TTC549 (cell line): ENCODE measurements at regions not wholly inside any gene's neighbourhood (a gene's known extent, or its start where the extent isn't known, plus 50 kb on each side); places are given as distances from the start of the nearest gene placed in this dataset.

Experiments
- FAIRE-seq: peaks from 2 replicates; lab custom pipeline; 2012; peaks lifted over from hg19 to GRCh38; lab: Jason Lieb, UNC

GRCh38 chr4:61027939-61028338 is 172.2 kb upstream of the ADGRL3 start:
- no peak for FAIRE-seq

GRCh38 chr4:61036071-61036684 is 163.9 kb upstream of the ADGRL3 start:
- no peak for FAIRE-seq

- no peak for FAIRE-seq
Observed at GRCh38 chr4:61041527-61041926, 158.6 kb upstream of the ADGRL3 start.

GRCh38 chr4:61044837-61045236 is 155.3 kb upstream of the ADGRL3 start:
- no peak for FAIRE-seq

GRCh38 chr4:61049018-61049417 is 151.1 kb upstream of the ADGRL3 start:
- FAIRE-seq, result no peak

GRCh38 chr4:61067381-61067780 is 132.7 kb upstream of the ADGRL3 start:
- FAIRE-seq, result no peak

GRCh38 chr4:61068060-61068459 is 132.1 kb upstream of the ADGRL3 start:
- FAIRE-seq, result no peak

- FAIRE-seq, result no peak
Observed at GRCh38 chr4:61068745-61069144, 131.4 kb upstream of the ADGRL3 start.

GRCh38 chr4:61070269-61070668 is 129.9 kb upstream of the ADGRL3 start:
- FAIRE-seq, result no peak

- no peak for FAIRE-seq
Observed at GRCh38 chr4:61079427-61079826, 120.7 kb upstream of the ADGRL3 start.

GRCh38 chr4:61079976-61080375 is 120.2 kb upstream of the ADGRL3 start:
- no peak for FAIRE-seq

- FAIRE-seq, result no peak
Observed at GRCh38 chr4:61085534-61085933, 114.6 kb upstream of the ADGRL3 start.

- FAIRE-seq, result no peak
Observed at GRCh38 chr4:61086357-61086756, 113.8 kb upstream of the ADGRL3 start.

GRCh38 chr4:61086979-61087378 is 113.1 kb upstream of the ADGRL3 start:
- FAIRE-seq, result no peak

- FAIRE-seq, result no peak
Observed at GRCh38 chr4:61094854-61095598, 105.1 kb upstream of the ADGRL3 start.

GRCh38 chr4:61128682-61129081 is 71.4 kb upstream of the ADGRL3 start:
- FAIRE-seq, result no peak

- FAIRE-seq, result no peak
Observed at GRCh38 chr4:61129971-61130370, 70.2 kb upstream of the ADGRL3 start.

- FAIRE-seq, result no peak
Observed at GRCh38 chr4:61143461-61143860, 56.7 kb upstream of the ADGRL3 start.

GRCh38 chr4:61149278-61149677 is 50.8 kb upstream of the ADGRL3 start:
- FAIRE-seq, result no peak
